ENCODE measurements at regions not wholly inside any gene's neighbourhood (a gene's known extent, or its start where the extent isn't known, plus 50 kb on each side); places are given as distances from the start of the nearest gene placed in this dataset.

DNA sequence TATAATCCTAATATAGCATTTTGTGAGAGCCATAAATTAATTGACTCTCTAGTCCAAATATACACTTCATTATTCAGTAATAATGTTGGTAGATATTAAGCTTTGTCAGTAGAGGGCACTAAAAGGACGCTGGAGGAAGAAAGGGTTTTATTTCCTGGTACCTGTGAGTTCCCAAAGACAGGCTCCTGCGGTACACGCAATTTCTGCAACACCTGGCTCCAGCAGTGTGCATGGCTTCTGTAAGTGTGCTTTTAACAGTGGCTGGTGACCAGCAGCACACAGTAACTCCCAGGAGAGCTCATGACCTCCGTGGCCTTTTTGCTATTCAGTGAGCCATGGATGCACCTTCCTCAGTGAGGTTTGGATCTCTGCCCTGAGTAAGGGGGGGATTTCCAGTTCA, 338.3 kb upstream of the ZNF385D start:
- TF ChIP-seq, protein P1, sequence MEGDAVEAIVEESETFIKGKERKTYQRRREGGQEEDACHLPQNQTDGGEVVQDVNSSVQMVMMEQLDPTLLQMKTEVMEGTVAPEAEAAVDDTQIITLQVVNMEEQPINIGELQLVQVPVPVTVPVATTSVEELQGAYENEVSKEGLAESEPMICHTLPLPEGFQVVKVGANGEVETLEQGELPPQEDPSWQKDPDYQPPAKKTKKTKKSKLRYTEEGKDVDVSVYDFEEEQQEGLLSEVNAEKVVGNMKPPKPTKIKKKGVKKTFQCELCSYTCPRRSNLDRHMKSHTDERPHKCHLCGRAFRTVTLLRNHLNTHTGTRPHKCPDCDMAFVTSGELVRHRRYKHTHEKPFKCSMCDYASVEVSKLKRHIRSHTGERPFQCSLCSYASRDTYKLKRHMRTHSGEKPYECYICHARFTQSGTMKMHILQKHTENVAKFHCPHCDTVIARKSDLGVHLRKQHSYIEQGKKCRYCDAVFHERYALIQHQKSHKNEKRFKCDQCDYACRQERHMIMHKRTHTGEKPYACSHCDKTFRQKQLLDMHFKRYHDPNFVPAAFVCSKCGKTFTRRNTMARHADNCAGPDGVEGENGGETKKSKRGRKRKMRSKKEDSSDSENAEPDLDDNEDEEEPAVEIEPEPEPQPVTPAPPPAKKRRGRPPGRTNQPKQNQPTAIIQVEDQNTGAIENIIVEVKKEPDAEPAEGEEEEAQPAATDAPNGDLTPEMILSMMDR (IDR thresholded peaks at IDR 0.05; ENCODE audit: borderline replicate concordance) = peak; percentile 40
- intact Hi-C loops (cut with micrococcal nuclease) = no loop called here
- Histone ChIP-seq H3K9me3 (replicated peaks) (no peaks in the 10 kb centered on the region), H3K4me3 (no peak overlapping the region), H3K27me3 (ENCODE audit: low read depth) (no peaks in the 10 kb centered on the region), H3K4me1 (no peaks in the 10 kb centered on the region), H3K36me3 (no peaks in the 10 kb centered on the region), H3K27ac (replicated peaks) (no peak overlapping the region)
- DNase-seq = no peak

GRCh38 chr3:22091329-22091728, 340.3 kb upstream of the ZNF385D start:
- no peak overlapping the region for H3K4me3 ChIP-seq
- H3K36me3 ChIP-seq = no peaks in the 10 kb centered on the region
- H3K27me3 ChIP-seq (ENCODE audit: low read depth) = no peaks in the 10 kb centered on the region
- no peaks in the 10 kb centered on the region for H3K4me1 ChIP-seq
- TF ChIP-seq, protein P1 (IDR thresholded peaks at IDR 0.05; ENCODE audit: borderline replicate concordance) = no peak
- intact Hi-C loops (cut with micrococcal nuclease) = no loop called here
- H3K9me3 ChIP-seq (replicated peaks) = no peaks in the 10 kb centered on the region
- no peak overlapping the region for H3K27ac ChIP-seq (replicated peaks)
- no peak for DNase-seq

- DNase-seq = no peak
- no peak overlapping the region for H3K27ac ChIP-seq (replicated peaks)
- H3K36me3 ChIP-seq = no peaks in the 10 kb centered on the region
- intact Hi-C loops (cut with micrococcal nuclease) = no loop called here
- H3K4me3 ChIP-seq = no peak overlapping the region
- H3K4me1 ChIP-seq = no peaks in the 10 kb centered on the region
- no peaks in the 10 kb centered on the region for H3K27me3 ChIP-seq (ENCODE audit: low read depth)
- TF ChIP-seq, protein P1 (IDR thresholded peaks at IDR 0.05; ENCODE audit: borderline replicate concordance) = no peak
- no peaks in the 10 kb centered on the region for H3K9me3 ChIP-seq (replicated peaks)
Observed at GRCh38 chr3:22098021-22098420, 347.0 kb upstream of the ZNF385D start.

GRCh38 chr3:22101351-22101750, 350.3 kb upstream of the ZNF385D start:
- H3K36me3 ChIP-seq = no peaks in the 10 kb centered on the region
- TF ChIP-seq, protein P1 (IDR thresholded peaks at IDR 0.05; ENCODE audit: borderline replicate concordance) = no peak
- intact Hi-C loops (cut with micrococcal nuclease) = no loop called here
- no peaks in the 10 kb centered on the region for H3K4me1 ChIP-seq
- no peak overlapping the region for H3K27ac ChIP-seq (replicated peaks)
- no peaks in the 10 kb centered on the region for H3K9me3 ChIP-seq (replicated peaks)
- DNase-seq = no peak
- no peak overlapping the region for H3K4me3 ChIP-seq
- H3K27me3 ChIP-seq (ENCODE audit: low read depth) = no peaks in the 10 kb centered on the region

DNA sequence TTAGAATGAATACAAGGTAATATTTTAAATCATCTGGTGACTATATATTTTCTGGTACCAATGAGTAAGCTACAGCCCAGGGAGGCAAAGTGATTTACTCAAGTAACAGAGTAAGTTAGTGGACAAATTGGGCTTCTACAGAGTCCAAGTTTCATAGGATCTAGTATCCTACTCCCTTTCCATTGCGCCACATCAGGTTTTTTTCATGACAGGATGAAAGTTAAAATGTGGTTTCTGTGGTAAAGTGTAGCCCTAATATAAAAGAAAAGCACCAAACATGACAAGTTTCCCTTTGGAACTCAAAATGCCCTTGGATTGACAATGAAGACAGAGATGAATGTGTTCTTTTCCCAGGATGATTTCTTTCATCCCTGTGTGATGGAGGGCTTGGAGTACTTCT, 350.8 kb upstream of the ZNF385D start:
- Histone ChIP-seq H3K36me3 (no peaks in the 10 kb centered on the region), H3K9me3 (replicated peaks) (no peaks in the 10 kb centered on the region), H3K4me1 (no peaks in the 10 kb centered on the region), H3K27ac (replicated peaks) (no peak overlapping the region), H3K4me3 (no peak overlapping the region), H3K27me3 (ENCODE audit: low read depth) (no peaks in the 10 kb centered on the region)
- intact Hi-C loops (cut with micrococcal nuclease) = no loop called here
- no peak for DNase-seq
- TF ChIP-seq, protein P1 (IDR thresholded peaks at IDR 0.05; ENCODE audit: borderline replicate concordance) = no peak

DNA sequence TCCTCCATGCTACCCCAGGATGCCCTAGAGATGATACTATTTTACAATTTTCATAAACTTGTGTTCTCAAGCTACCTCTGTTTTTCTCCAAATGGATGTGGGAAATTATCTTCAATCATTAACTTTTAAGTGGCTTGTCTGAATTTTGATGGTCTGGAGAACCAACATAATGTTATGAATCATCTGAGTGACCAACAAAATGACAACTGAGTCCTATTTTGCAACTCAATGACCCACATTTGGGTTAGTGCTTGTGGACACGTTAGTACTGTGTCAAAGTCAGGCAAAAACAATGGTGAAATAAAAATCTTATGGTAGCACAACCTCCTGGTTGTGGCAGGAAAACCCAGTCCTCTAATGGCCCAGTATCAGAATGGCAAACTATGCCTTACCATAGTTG, 352.4 kb upstream of the ZNF385D start:
- Histone ChIP-seq H3K4me1 (no peaks in the 10 kb centered on the region), H3K4me3 (no peak overlapping the region), H3K9me3 (replicated peaks) (no peaks in the 10 kb centered on the region), H3K36me3 (no peaks in the 10 kb centered on the region), H3K27me3 (ENCODE audit: low read depth) (no peaks in the 10 kb centered on the region), H3K27ac (replicated peaks) (no peak overlapping the region)
- DNase-seq = no peak
- TF ChIP-seq, protein P1 (IDR thresholded peaks at IDR 0.05; ENCODE audit: borderline replicate concordance) = no peak
- intact Hi-C loops (cut with micrococcal nuclease) = no loop called here

Measured in left ventricle myocardium inferior (tissue), 1 donor.